AG09309 (cell line): ENCODE measurements at regions not wholly inside any gene's neighbourhood (a gene's known extent, or its start where the extent isn't known, plus 50 kb on each side); places are given as distances from the start of the nearest gene placed in this dataset.

Source experiments
- DNase-seq: peaks from one replicate; pipeline ENCODE4 v3.0.0-alpha.2; 2010; ENCODE audit warnings: low read depth
- H3K4me3 ChIP-seq: 2 replicates; pipeline ENCODE4 v1.5.1; 2011; ENCODE audit warnings: mild to moderate bottlenecking, low read depth, low read length, moderate library complexity; ENCODE audit not compliant: control insufficient read depth
- CTCF ChIP-seq: IDR thresholded peaks from 2 replicates; pipeline ENCODE4 v1.5.1; 2011; ENCODE audit warnings: mild to moderate bottlenecking, low read depth, low read length, inconsistent platforms; ENCODE audit not compliant: insufficient read depth, control insufficient read depth; ENCODE audit errors: missing control alignments

- H3K4me3 ChIP-seq = no peak overlapping the region
- DNase-seq = no peak
- no peak for TF ChIP-seq CTCF
These were observed 550.8 kb downstream of the TFAP2B start for GRCh38 chr6:51369485-51369884.

GRCh38 chr6:51382847-51383246 lies 564.2 kb downstream of the TFAP2B start:
- TF ChIP-seq CTCF = no peak
- no peak overlapping the region for H3K4me3 ChIP-seq
- no peak for DNase-seq

- no peak overlapping the region for H3K4me3 ChIP-seq
- TF ChIP-seq CTCF = no peak
- DNase-seq = no peak
These were observed 566.1 kb downstream of the TFAP2B start for GRCh38 chr6:51384736-51385135.

- no peak overlapping the region for H3K4me3 ChIP-seq
- no peak for TF ChIP-seq CTCF
- no peak for DNase-seq
These were observed 567.7 kb downstream of the TFAP2B start for GRCh38 chr6:51386347-51386836.

- no peak for DNase-seq
- no peak for TF ChIP-seq CTCF
- no peak overlapping the region for H3K4me3 ChIP-seq
These were observed 569.2 kb downstream of the TFAP2B start for GRCh38 chr6:51387907-51388306.

GRCh38 chr6:51394061-51394460 lies 575.4 kb downstream of the TFAP2B start:
- TF ChIP-seq CTCF = no peak
- DNase-seq = no peak
- H3K4me3 ChIP-seq = no peak overlapping the region

- no peak for TF ChIP-seq CTCF
- H3K4me3 ChIP-seq = no peak overlapping the region
- DNase-seq = no peak
These were observed 577.9 kb downstream of the TFAP2B start for GRCh38 chr6:51396583-51396982.
